Right cardiac atrium (tissue), 5 donors: ENCODE measurements at regions not wholly inside any gene's neighbourhood (a gene's known extent, or its start where the extent isn't known, plus 50 kb on each side); places are given as distances from the start of the nearest gene placed in this dataset.
"Not testable (repeated sequence)": the region's sequence is repeated elsewhere in the genome, so short reads cannot be mapped to it uniquely, and the experiment has no call there.

Experiments used
- ATAC-seq, 2 donors: fragments of 200-7000 bp; cut with Tn5 transposase; one replicate each; pipeline versions ENCODE4 v1.8.0 to v1.9.1; 2020; ENCODE audit warnings: moderate library complexity in 2 of 2, mild to moderate bottlenecking in 1 of 2
- DNase-seq, 3 donors: peaks; one replicate each; pipeline ENCODE4 v3.0.0-alpha.2; 2020
- H3K27ac ChIP-seq: one replicate; pipeline ENCODE4 v1.5.1; 2013; ENCODE audit warnings: mild to moderate bottlenecking, low read length, control low read depth, moderate library complexity
- H3K27me3 ChIP-seq: one replicate; pipeline ENCODE4 v1.6.1; 2013; ENCODE audit not compliant: control insufficient read depth, insufficient read depth
- H3K4me1 ChIP-seq: one replicate; pipeline ENCODE4 v1.6.1; 2013; ENCODE audit warnings: low read length; ENCODE audit not compliant: control insufficient read depth, insufficient read depth
- H3K4me3 ChIP-seq: one replicate; pipeline ENCODE4 v1.5.1; 2013; ENCODE audit warnings: low read length, control low read depth
- H3K9me3 ChIP-seq: one replicate; pipeline ENCODE4 v1.6.1; 2013; ENCODE audit warnings: low read length; ENCODE audit not compliant: control insufficient read depth
- WGBS: extraction: QIAGEN DNeasy Blood & Tissue Kit; methylation state at CpG from one replicate; pipeline ENCODE4 v1.1.7; 2013; 5-methylcytosine and 5-hydroxymethylcytosine counted together
- intact Hi-C, 4 donors: fragments of 100-400 bp; cut with DNase I; formaldehyde crosslinking; loops; one replicate each; pipeline versions ENCODE4 v1.11.0 to v1.14.0; 2022 to 2023
- donor health status: healthy with polysubstance abuse.
- donor health status: DM: no; HTN: yes; CAD: no.
- donor health status: DM: no; HTN: no; CAD: no.
- donor health status: DM: no; HTN: yes; CAD: no; lungs with severe emphysema.
- donor health status: DM: yes; HTN: yes; CAD: no.

- Histone ChIP-seq H3K27me3 (peaks cover 5% of the 10 kb centered on the region), H3K4me1 (no peaks in the 10 kb centered on the region), H3K9me3 (no peaks in the 10 kb centered on the region), H3K4me3 (no peak overlapping the region), H3K27ac (no peak overlapping the region)
- DNase-seq, result no peak
- 81% methylated on average over 2 of the region's 2 CpGs for WGBS
- ATAC-seq, result no peak
- intact Hi-C loops, result no loop called here
Measured at GRCh38 chr22:22327723-22328122, 83.1 kb downstream of the VPREB1 start.

GRCh38 chr22:22329792-22330191 lies 85.2 kb downstream of the VPREB1 start:
- no peaks in the 10 kb centered on the region for H3K4me1 ChIP-seq

DNA sequence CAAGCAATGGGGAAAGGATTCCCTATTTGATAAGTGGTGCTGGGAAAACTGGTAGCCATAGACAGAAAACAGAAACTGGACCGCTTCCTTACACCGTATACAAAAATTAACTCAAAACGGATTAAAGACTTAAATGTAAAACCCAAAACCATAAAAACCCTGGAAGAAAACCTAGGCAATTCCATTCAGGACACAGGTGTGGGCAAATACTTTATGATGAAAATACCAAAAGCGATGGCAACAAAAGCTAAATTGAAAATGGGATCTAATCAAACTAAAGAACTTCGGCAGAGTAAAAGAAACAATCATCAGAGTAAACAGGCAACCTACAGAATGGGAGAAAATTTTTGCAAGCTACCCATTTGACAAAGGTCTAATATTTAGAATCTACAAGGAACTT lies 91.1 kb downstream of the VPREB1 start:
- H3K27ac ChIP-seq, intact Hi-C loops, H3K4me1 ChIP-seq, H3K4me3 ChIP-seq, DNase-seq, H3K9me3 ChIP-seq, ATAC-seq, H3K27me3 ChIP-seq: not testable (repeated sequence)
- WGBS, result 74% methylated on average over 5 of the region's 5 CpGs

More at GRCh38 chr22:22329792-22330191, 85.2 kb downstream of the VPREB1 start:
- Histone ChIP-seq H3K9me3 (no peaks in the 10 kb centered on the region), H3K27ac (no peak overlapping the region), H3K27me3 (peaks cover 5% of the 10 kb centered on the region), H3K4me3 (no peak overlapping the region)
- WGBS, result 59% methylated on average over 2 of the region's 2 CpGs
- DNase-seq, result no peak
- intact Hi-C loops, result no loop called here
- no peak for ATAC-seq

DNA sequence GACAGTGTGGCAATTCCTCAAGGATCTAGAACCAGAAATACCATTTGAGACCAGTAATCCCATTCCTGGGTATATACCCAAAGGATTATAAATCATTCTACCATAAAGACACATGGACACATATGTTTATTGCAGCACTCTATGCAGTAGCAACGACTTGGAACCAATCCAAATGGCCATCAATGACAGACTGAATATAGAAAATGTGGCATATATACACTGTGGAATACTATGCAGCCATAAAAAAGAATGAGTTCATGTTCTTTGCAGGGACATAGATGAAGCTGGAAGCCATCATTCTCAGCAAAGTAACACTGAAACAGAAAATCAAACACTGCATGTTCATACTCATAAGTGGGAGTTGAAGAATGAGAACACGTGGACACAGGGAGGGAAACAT lies 91.7 kb downstream of the VPREB1 start:
- H3K4me1 ChIP-seq, H3K27me3 ChIP-seq, ATAC-seq, intact Hi-C loops, H3K27ac ChIP-seq, DNase-seq, H3K4me3 ChIP-seq, H3K9me3 ChIP-seq: not testable (repeated sequence)
- 46% methylated on average over 2 of the region's 2 CpGs for WGBS

DNA sequence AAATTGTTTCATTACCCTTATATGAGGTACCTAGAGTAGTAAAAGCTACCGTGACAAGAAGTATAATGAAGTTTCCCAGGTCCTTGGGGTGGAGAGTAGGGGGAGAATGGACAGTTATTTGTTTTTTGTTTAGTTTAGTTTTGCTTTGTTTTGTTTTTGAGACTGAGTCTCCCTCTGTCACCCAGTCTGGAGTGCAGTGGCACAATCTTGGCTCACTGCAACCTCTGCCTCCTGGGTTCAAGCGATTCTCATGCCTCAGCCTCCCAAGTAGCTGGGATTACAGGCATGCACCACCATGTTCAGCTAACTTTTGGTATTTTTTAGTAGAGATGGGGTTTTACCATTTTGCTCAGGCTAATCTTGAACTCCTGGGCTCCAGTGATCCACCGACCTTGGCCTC lies 94.2 kb downstream of the VPREB1 start:
- ATAC-seq, H3K27ac ChIP-seq, intact Hi-C loops, H3K27me3 ChIP-seq, H3K4me3 ChIP-seq, H3K4me1 ChIP-seq, H3K9me3 ChIP-seq, DNase-seq: not testable (repeated sequence)
- 71% methylated on average over 3 of the region's 3 CpGs for whole genome bisulfite sequencing

DNA sequence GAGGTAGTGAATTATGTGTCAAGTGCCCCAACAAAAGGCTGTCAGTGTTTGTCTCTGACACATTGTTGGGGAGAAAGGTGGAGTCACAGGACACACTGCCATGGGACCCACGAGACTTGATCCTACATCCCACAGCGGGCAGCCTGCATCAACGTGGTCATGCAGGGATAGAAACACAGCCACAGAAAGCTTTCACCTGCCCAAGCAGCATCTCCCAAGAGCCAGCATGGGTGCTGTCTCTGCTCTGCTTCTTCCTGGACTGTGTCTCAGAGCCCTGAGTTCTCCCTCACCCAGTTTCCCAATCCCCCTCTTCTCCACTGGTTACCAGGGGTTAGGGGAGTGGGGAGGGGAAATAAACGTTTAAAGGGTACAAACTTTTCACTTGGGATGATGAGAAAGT lies 97.2 kb downstream of the VPREB1 start:
- WGBS, result 56% methylated on average over 4 of the region's 4 CpGs
- Histone ChIP-seq H3K4me3 (no peak overlapping the region), H3K9me3 (no peaks in the 10 kb centered on the region), H3K27ac (no peak overlapping the region), H3K27me3 (no peaks in the 10 kb centered on the region), H3K4me1 (no peaks in the 10 kb centered on the region)
- ATAC-seq (no peak), DNase-seq (no peak)
- intact Hi-C loops, result no loop called here

DNA sequence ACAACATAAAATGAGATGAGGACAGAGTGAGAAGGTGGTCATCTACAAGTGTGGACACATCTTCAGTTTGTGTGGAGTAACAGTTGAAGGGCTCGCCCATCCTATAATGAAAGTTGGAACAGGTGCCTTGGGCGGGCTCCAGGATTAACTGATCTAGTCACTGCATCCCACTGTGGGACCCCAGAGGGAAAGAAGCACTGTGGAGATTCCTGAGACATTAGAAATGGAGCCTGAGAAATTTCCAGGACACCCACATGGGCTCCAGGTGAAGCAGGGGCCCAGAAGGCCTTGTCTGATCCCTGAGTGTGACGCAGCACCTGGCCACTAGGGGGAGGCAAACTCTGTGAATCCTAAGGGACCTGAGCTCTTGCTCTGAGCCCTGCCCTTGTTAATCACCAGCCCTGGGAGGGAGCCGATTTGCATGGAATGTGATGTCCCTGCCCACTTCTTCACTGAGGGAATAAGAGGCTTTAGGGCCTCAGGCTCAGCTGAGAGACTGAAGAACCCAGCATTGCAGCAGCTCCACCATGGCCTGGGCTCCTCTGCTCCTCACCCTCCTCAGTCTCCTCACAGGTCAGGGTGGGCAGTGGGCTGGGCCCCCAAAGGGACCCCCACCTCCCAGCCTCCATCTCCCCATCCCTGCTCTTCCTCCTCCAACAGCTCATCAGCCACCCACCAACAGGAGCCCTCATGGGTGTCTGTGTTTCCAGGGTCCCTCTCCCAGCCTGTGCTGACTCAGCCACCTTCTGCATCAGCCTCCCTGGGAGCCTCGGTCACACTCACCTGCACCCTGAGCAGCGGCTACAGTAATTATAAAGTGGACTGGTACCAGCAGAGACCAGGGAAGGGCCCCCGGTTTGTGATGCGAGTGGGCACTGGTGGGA lies 98.4 kb downstream of the VPREB1 start:
- H3K27me3 ChIP-seq, result no peaks in the 10 kb centered on the region
- no peaks in the 10 kb centered on the region for H3K9me3 ChIP-seq
- no peaks in the 10 kb centered on the region for H3K4me1 ChIP-seq
- DNase-seq (peak in 1 of 3 donors; percentile 76), ATAC-seq (peak; percentile 52 to 57)
- H3K4me3 ChIP-seq, result no peak overlapping the region
- no peak overlapping the region for H3K27ac ChIP-seq
- 63% methylated on average over 8 of the region's 8 CpGs for whole genome bisulfite sequencing
- intact Hi-C loops, result no loop called here

- Histone ChIP-seq H3K9me3 (no peaks in the 10 kb centered on the region), H3K4me1 (no peaks in the 10 kb centered on the region), H3K27me3 (no peaks in the 10 kb centered on the region), H3K27ac (no peak overlapping the region), H3K4me3 (no peak overlapping the region)
- WGBS, result 65% methylated on average over 9 of the region's 9 CpGs
- peak; percentile 31 to 35 for ATAC-seq
- intact Hi-C loops, result no loop called here
- no peak for DNase-seq
Measured at GRCh38 chr22:22343581-22344296, 99.2 kb downstream of the VPREB1 start.

GRCh38 chr22:22344430-22344829 lies 99.8 kb downstream of the VPREB1 start:
- intact Hi-C loops, result no loop called here
- H3K4me1 ChIP-seq, result no peaks in the 10 kb centered on the region
- 73% methylated on average over 5 of the region's 5 CpGs for WGBS
- no peaks in the 10 kb centered on the region for H3K9me3 ChIP-seq
- DNase-seq, result no peak
- no peak overlapping the region for H3K27ac ChIP-seq
- no peak overlapping the region for H3K4me3 ChIP-seq
- H3K27me3 ChIP-seq, result no peaks in the 10 kb centered on the region
- ATAC-seq, result no peak

DNA sequence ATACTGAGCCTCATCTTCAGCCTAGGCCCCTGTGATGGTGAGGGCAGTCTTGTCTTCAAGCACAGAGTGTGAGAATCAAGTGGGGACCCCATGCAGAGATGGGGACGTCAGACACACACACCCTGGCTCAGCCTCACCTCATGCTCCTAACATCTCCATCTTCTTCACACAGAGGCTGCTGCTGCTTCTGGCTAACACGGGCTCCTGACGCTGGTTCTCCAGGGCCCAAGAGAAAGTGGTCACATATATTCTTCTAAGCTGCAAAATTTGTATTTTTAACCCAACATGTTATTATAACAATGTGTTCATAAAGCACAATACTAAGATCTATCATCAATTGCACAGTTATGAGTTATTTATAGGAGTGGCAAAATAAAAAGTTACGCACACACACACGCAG lies 101.2 kb downstream of the VPREB1 start:
- Histone ChIP-seq H3K27me3 (no peaks in the 10 kb centered on the region), H3K4me3 (no peak overlapping the region), H3K4me1 (no peaks in the 10 kb centered on the region), H3K27ac (no peak overlapping the region), H3K9me3 (no peaks in the 10 kb centered on the region)
- DNase-seq (no peak), ATAC-seq (no peak)
- intact Hi-C loops, result no loop called here
- 79% methylated on average over 5 of the region's 5 CpGs for WGBS

DNA sequence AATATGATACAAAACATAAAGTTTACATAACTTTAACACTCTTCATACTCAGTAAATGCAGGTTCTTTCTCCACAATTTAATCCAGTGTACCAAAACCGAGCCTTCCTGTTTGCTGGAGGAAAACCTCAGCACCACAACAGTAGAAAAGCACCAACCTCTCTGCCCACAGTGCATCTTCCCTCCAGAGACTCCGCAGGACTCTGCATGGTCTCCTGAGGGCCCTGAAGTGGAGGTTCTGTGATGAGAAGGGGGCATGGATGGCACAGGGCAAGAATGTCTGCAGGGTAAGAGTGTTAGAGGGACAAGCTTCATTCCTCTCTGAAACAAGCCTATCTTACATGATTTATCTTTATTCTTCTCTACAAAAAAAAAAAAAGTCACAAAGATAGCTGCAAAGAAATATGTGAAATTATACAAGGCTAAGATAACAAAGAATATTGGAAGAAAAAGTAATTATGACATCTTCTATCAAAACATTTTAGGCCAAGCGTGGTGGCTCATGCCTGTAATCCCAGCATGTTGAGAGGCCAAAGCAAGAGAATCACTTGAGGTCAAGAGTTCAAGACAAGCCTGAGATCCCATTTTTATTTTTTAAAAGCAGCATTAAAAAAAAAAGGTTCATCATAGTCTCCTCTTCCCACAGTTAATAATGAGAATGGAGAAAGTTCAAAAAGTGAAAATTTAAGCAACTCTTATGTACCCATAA lies 102.0 kb downstream of the VPREB1 start:
- Histone ChIP-seq H3K4me1 (no peaks in the 10 kb centered on the region), H3K4me3 (no peak overlapping the region), H3K9me3 (no peaks in the 10 kb centered on the region), H3K27ac (no peak overlapping the region), H3K27me3 (no peaks in the 10 kb centered on the region)
- ATAC-seq (no peak), DNase-seq (no peak)
- intact Hi-C loops, result no loop called here
- WGBS, result 72% methylated on average over 3 of the region's 3 CpGs
